GM19467 (cell line): ENCODE measurements at regions not wholly inside any gene's neighbourhood (a gene's known extent, or its start where the extent isn't known, plus 50 kb on each side); places are given as distances from the start of the nearest gene placed in this dataset.

Experiments
- ATAC-seq: cut with Tn5 transposase; IDR thresholded peaks from one replicate; pipeline ENCODE4 v1.9.1; 2021; ENCODE audit warnings: mild to moderate bottlenecking, moderate library complexity; ENCODE audit not compliant: unreplicated experiment

DNA sequence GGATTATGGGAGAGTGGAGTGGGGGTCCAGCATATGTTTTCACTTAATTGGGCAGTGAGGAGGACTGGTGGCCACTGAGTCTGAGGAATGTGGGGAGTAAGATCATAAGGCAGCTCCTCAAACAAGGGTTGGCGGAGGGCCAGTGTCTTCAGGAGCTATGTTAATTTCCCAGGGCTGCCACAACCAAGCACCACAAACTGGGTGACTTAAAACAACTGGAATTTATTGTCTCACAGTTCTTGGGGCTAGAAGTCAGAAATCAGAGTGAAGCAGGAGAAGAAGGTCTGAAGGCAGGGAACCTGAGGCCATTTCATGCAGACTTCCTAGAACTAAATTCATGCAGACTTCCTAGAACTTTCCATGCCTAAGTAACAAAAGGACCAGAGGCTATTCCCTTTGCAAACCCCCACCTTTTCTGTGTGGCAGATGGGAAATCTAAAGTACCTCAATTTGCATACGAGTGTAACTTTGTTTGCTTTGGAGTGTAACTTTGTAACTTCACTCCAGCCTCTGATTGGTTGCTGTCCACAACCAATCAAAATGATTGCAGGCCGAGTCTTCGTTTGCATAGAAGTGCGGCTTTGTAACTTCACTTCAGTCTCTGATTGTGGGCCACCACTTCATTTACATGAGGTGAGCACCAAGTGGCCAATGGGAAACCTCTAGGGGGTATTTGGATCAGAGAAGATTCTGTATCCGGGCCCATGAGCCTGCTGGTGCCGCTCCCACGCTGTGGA, 50.5 kb upstream of the ZBED5 start:
- ATAC-seq: no peak
